NCI-H69 (cell line): ENCODE measurements at regions not wholly inside any gene's neighbourhood (a gene's known extent, or its start where the extent isn't known, plus 50 kb on each side); places are given as distances from the start of the nearest gene placed in this dataset.
"Not testable (repeated sequence)": the region's sequence is repeated elsewhere in the genome, so short reads cannot be mapped to it uniquely, and the experiment has no call there.

Experiments used
- DNase-seq: peaks from one replicate; lab custom pipeline; 2025; lab: John Stamatoyannopoulos, UW

DNA sequence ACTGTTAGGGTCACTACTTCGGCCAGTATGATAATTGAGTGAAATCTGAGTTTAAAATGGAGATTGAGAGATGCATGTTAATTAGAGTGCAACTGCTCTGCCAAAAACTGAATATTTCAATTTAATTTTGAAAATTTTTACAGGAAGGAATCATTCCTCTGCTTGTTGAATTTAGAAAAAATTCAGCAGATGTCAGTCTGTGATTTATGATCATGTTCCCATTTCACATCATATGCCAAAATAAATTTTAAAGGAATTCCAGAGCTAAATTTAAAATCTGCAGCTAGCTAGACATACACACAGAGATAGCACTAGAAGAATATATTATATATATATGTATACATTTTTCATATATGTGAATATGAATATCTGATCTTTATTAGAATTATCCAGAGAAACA is 797.6 kb upstream of the TMEM132C start:
- DNase-seq, result no peak

DNA sequence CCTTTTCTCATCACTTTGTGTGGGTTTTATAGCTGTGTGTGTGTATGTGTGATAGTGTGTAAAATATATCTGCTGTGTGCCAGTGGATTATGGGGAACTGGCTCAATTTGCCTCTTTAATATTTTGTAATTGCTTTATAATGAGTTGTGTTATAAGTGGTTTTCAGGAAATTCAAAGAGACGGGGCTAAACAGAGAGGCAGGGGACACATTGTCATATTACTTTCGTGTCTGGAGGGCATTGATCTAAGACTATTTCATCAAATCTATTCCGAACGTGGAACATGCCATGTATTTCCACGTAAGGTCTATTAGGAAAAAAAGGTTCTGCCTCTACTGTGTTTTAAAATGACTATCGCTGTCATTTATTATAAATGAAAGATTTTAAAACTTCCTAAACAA is 793.2 kb upstream of the TMEM132C start:
- DNase-seq, result no peak

DNA sequence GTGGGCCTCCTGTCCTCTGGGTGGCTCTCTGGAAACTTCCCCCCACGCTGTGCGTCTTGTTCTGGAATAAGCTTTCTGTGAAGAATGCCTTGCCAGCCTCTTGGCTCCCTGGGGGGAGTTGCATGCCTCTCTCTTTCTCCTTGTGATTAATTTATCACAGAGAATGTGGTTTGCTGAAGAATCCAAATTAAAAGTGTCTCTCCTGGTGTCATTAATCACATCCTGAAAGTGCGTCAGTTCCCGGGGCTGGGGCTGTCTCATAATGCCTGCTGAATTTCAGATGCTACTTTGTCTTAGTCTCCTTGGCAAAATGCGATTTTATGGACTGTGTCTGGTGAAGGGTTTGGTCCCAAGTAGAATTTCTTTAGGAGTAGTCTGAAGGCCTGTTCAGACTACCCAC is 787.7 kb upstream of the TMEM132C start:
- no peak for DNase-seq

GRCh38 chr12:127480775-127481314 is 786.1 kb upstream of the TMEM132C start:
- no peak for DNase-seq

DNA sequence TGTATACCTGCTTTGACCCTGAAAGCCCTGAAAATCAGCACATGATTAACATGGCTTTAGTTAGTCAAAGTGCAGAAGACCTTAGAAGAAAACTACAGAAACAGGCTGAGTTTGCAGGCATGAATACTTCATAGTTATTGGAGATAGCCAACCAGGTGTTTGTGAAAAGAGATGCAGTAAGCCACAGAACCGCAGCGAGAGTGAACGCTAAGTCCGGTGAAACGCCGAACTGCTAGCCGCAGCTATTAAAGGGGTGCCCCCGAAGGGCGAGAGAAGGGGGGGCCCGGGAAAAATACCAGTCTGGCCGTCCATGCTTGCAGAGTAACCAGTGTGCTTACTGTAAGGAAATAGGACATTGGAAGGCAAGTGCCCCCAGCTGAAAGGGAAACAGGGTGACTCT is 784.0 kb upstream of the TMEM132C start:
- no peak for DNase-seq

DNA sequence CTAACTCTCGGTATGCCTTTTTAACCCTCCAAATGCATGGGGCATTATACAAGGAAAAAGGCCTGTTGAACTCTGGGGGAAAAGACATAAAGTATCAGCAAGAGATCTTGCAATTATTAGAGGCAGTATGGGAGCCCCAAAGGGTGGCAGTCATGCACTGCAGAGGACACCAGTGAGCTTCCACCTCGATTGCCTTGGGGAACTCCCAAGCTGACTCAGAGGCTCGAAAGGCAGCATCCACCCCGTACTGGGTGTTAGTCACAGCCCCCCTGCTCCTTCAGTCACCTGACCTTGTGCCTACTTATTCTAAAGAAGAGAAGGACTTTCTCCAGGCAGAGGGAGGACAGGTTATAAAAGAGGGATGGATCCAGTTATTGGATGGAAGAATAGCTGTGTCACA is 781.4 kb upstream of the TMEM132C start:
- DNase-seq, result peak; percentile 30

DNA sequence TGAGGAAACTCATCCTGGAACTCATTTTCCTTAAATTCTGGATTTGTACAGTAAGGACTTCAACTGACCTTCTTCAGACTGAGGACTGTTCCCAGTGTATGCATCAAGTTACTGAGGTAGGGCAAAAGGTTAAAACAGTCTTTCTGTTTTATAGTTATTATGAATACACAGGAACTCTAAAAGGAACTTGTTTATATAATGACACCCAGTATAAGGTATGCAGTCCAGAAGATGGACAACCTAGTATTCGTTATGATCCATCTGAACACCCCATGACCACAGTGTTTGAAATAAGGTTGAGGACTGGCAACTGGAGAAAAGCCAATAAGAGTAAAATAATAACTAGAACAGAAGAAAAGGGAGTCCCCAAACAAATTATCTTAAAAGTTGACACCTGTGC is 779.9 kb upstream of the TMEM132C start:
- no peak for DNase-seq

DNA sequence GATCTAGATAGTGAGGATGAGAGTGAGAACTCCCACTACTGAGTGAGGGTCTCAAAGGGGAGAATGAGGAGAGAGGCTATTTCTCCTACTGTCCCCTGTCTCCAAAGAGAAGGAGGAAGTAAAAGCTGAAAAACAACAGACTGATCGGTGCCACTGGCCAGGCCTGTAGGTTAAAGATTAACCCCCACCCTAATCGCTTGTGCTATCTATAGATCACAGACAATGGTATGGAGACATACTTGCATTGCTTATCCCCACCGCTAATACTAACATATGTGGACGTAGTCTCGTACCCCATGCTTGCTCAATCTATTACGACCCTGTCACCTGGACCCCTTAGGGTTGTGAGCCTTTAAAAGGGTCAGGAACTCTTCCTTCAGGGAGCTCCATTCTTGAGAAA is 777.9 kb upstream of the TMEM132C start:
- no peak for DNase-seq

DNA sequence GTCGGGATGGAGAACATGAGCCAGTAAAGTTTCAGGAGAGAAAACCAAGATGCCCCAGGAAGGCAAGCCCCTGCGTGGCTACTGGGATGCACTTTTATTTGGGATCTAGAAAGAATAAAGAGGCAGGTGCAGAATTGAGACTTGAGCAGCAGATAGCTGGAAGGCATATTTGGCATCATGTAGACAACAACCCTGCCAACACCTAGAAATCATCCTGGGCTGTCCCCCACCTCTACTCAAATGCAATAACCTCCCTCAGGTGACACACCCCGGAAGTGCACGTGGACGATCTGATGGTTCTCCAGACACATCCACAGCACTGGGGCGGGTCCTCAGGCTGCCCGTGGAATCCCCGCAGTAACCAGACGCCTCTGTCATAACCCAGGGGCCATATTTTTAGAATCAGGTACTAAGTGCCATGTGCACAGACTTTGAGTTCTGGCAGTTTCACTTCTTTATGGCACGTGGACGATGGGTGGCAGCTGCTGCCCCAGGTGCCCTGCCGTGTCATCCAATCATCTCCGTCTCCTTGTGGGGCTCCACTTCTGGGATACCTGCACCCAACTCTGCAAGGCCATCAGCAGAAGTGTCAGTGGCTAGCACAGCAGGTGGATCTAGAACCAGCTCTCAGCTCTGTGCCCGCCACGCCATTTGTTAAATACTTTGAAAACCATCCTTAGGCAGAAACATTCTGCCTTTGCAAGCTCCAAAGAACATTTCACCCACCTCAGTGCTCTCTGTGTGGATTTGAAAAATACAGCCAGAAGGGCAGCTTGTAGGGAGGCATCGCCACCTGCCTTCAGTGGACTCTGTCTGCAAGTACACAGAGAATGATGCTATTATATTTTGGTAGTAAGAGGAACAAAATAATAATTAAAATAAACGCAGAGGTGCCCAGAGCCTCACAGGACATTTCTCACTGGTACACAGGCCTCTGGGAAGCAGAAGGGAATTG is 771.7 kb upstream of the TMEM132C start:
- DNase-seq, result no peak

DNA sequence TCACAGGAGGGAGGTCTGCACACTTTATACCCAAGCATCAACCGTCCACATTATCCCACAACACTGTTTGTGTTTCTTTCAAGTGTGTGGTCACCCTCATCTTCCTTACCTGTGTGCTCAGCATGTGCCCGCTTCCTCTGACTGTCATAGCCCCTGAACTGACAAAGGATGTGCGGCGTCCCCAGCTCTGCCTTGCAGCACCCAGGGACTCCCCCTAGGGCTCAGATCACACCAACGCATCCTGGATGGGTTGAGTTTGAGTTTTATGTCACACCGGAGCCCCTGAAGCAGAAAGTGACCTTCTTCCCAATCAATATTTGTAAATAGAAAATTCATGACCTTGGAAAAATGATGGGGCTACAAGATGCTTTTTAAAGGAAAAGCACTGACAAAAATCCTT is 770.7 kb upstream of the TMEM132C start:
- DNase-seq, result no peak

DNA sequence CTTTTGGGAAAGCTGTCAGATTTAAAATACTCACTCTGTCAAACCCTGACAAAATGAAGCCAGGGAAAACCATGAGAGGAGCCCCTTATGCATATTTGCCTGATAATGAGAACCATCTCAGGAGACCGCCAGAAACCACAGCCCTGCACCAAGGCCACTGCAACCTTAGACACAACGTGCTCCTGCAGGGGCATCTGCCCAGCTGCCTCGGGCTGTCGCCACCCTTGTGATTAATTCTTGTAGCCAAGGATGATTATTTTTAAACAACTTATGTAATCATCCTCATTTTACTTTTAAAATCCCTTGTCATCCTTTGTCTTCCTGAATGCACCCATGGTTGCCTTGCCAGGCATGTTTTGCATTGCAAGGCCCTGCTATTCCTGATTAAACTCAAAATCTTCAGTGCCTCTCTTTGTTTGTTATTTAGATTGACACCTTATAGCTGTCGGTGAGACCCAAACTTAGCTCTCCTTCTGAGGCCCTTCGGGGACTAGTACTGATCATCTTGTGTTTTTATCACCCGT is 766.4 kb upstream of the TMEM132C start:
- DNase-seq, result no peak

GRCh38 chr12:127501916-127502315 is 765.1 kb upstream of the TMEM132C start:
- no peak for DNase-seq

GRCh38 chr12:127503246-127503645 is 763.7 kb upstream of the TMEM132C start:
- no peak for DNase-seq

- DNase-seq, result not testable (repeated sequence)
These were observed 763.0 kb upstream of the TMEM132C start for GRCh38 chr12:127503996-127504395.

GRCh38 chr12:127504874-127505273 is 762.1 kb upstream of the TMEM132C start:
- no peak for DNase-seq

GRCh38 chr12:127507341-127507740 is 759.6 kb upstream of the TMEM132C start:
- DNase-seq, result peak; percentile 31

- DNase-seq, result no peak
These were observed 757.7 kb upstream of the TMEM132C start for GRCh38 chr12:127509066-127509778.

DNA sequence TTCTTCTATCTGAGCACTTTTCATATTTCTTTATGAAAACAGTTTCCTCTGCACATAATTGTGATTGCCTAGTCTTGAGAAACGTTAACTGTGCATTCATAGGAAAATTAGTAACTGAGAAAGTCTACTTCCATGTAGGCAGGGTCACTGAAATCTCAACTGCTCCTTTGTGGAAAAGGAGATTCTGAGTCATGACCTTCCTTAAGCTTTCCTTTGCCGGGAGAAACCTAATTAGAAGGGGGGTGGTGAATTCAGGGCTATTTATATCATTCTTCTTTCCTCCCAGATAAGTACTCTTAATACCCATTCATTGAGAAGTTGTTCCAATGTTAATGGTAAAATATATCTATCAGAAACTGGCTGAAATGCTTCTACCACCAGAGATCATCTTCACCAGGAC is 751.0 kb upstream of the TMEM132C start:
- DNase-seq, result no peak

DNA sequence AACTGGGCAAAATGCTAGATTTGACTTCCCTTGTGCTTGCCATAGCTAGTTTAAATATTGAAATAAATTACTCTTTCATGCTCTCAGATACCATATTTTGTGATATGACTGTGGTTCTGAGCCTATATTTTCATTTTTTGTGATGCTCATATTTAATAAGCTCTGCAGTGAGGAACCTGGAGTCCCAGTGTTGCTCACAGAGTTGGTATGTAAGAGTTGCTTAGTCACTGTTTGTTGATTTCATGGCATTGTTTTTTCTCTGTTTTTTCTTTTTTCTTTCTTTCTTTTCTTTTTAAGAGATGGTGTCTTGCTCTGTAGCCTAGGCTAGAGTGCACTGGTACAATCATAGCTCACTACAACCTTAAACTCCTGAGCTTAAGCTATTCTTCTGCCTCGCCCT is 750.5 kb upstream of the TMEM132C start:
- no peak for DNase-seq

DNA sequence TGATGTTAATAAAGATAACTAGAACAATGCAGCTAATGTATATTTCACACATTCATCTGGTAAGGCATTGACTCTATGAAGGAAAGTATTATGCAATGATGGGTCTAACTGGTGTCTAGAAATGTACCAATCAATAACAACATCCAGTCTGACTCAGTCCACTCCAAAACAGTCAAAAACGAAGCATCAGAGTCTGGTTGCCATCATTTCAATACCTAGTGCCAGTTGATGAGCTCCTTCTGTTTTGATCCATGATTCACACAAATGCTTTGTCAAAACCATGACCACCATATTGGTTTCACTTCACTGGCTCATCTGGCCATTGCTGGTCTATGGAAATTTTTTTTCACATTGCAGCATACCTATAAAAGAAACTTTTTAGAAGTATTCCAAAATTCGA is 747.2 kb upstream of the TMEM132C start:
- DNase-seq, result no peak

DNA sequence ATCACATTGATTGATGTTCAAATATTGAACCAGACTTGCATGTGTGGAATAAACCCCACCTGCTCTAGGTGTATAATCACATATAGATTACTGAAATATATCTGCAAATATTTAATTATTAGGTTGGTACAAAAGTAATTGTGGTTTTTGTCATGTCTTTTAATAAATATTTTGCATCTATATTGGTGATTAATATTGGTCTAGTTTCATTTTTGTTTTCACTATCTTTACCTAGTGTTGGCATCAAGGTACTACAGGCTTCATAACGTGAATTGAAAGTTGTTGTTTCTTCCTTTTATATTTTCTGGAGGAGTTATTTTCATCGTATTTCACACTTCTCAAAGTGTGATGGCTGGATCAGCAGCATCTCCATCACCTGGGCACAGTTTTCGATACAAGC is 740.0 kb upstream of the TMEM132C start:
- no peak for DNase-seq

- no peak for DNase-seq
These were observed 738.4 kb upstream of the TMEM132C start for GRCh38 chr12:127528551-127528950.

DNA sequence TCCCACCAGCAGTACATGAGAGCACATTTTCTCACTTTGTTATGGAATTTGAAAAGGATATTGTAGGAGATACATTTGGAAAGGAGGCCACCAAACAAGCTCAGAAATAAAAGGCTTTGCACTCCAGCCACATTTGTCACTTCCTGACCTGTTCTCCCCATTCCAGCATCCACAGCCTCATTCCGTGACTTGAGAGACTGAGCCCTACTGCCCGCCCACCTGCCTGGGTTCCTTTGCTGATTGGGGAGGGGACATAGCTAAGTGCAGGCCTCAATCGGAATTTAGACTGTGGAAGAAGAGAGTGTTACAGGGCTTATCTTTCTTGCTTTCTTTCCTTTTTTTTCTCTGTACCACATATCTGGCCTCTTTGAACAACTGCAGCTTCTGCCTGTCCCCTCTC is 735.4 kb upstream of the TMEM132C start:
- DNase-seq, result no peak
